Daoy (cell line): ENCODE measurements at regions not wholly inside any gene's neighbourhood (a gene's known extent, or its start where the extent isn't known, plus 50 kb on each side); places are given as distances from the start of the nearest gene placed in this dataset.

Source experiments
- DNase-seq: peaks from one replicate; pipeline ENCODE4 v3.0.0-alpha.2; 2015; ENCODE audit warnings: low read depth

DNA sequence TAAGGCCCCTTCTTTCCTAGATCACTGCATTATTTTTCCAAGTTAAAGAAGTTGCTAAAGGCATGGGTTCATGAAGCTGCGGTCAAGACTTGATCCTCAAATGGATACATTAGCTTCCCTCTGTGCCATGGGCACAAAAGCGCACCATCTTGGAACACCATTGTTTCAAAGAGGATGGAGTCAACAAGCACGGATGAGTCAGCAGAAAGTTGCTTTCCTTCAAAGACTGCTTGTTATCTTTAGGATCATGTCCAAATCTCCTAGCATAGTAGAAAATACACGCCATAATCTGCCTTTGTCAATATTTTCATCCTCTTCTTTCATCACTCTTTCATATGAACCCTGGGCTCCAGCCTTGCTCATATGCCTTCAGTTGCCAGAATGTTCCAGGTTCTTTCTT, 226.8 kb upstream of the GATB start:
- DNase-seq = no peak

DNA sequence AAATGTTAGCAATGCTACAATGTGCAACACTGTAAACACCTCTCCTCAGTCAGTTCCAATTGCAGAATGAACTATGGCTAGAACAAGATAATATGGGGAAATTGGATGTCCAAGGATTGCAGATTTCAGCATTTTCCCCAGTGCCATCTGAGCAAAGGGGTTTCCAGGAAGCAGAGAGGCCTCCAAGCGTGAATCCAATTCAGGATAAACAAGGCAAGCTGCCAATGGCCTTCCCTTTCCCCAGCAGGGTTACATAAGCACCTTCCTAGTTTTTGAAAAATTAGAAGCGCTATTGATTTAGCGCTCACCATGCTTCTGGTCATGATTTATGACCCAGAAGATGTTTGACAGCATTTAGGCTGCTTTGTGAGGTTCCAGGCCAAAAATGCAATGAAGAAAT, 223.0 kb upstream of the GATB start:
- no peak for DNase-seq

DNA sequence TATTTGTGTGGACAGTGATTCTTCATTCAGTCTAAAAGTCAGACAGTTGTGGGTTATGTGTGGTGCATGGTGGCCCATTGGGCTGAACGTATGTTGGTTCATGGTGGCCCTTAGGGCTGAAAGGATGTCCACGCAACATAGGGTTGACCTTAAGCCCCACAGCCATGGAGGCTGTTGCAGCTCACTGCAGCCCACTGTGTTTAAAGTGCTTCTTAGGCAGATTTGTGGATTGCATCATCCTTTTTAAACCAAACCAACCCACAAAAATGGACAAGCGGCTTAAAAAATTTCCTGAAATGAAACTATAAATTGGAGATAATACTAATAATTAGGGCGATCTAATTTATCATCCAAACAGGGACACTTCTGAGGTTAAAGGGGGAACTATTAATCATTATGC, 219.0 kb upstream of the GATB start:
- no peak for DNase-seq

DNA sequence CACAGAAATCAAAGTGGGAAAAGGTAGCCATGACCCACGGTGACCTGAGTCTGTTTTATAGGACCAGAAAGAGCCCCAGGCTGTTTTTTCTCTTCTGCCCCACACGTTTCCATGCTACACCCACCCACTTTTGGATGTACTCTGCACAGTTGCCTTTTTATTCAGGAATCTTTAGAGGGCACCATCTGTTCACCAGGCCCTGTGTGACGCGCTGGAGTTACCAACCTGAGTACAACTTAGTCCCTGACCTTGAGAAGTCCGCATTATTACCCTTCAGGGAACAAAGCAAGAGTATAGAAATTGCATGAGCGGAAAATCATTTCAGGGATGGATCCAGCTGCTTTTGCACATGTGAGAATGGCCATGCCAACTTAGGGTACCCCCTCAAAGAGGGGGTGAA, 207.8 kb upstream of the GATB start:
- DNase-seq = no peak

DNA sequence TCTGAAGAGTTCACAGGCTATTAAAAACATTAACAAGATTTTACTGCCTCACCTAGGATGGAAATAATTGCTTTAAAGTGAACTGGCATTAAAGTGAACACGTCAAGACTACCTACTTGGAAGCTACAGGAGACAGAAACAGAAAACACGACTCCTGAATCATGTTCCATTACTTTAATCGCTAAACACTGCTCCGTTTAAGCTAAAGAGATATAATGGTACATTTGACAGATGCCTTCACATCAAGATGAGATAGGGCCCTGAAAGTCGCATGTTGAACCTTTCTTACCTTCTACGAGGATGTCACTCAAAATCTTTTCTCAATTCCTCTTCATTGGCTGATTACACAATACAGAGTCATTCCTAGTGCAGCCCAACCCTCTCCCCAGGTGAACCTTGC, 206.3 kb upstream of the GATB start:
- no peak for DNase-seq

DNA sequence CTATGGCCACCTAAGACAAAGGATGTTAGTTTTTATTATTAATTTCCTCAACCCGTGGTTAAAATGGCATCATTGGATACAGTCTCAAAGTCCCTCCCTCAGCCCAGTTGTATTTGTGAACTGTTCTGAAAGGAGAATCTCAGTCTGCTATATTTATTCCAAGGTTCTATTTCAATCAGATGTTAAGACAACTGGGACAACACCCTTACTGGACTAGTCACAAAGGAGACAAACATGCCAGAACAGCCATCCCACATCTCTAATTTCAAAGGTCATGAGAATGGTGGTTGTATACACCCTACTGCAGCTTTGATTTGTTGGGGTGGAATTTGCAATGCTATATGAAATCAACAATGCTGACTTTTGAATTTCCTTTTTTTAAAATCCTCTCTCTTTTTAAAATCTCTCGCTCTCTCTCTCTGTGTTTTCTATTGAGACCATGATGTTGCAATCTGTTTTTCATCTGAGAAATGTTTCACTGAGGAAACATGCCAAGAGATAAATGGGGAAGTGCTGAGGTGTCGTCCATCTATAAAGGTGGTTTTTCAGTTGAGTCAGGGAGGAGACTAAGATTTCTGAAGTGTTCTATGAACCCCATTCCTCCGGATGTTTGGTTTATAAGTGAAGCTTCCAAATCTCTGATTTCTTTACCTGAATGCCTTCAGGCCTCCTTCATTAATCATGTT, 201.5 kb upstream of the GATB start:
- DNase-seq = no peak

DNA sequence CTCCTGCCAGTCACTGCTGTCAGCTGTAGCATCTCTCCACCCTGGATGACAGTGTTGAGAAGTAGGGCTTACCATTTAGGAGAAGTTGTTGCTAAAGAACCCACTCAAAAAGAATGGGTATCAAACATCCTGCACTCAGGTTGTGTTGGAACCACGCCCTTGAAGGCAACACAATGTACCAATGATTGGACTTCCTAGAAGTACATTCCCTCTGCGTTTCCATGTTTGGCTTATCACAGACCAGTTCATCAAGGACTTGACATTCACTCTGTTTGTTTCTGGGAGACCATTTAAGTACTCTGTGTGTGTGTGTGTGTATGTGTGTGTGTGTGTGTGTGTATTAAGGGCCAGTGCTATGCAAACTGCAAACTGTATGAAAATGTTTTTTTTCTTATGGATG, 200.6 kb upstream of the GATB start:
- DNase-seq = no peak

DNA sequence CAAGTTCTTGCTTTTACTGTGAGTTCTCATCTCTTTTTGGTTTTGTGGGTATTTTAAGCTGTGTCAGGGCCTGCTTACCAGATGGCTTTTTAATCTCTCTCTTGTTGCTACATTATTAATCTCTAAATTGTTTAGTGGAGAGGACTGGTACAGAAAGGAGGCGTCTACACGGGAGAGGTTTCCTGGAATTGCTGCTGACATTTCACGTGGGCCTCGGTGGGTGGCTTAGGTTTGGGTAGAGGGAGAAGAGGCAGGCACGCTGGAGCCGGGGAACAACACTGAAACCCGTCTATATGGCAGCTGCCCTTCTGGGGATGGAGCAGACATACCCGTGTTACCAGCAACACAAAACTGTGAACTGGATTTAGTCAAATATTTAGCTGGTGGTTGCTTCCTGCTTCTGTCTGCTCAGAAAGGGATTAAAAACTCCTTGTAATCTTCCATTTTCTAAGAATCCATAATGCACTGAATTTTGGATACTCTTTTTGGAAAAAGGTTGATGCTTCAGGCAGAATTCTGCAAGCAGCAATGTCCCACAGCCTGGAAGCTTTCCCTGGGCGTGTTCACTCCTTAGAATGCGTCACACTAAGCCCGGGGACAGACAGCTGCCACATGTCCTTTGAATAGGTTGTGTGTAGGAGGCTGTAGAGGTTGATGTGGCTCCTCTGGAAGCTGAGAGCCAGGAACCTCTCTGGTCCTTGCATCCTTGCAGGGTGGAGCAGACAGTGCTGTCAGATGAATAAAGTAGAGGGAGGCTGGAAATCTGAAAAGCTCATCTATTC, 199.8 kb upstream of the GATB start:
- no peak for DNase-seq

DNA sequence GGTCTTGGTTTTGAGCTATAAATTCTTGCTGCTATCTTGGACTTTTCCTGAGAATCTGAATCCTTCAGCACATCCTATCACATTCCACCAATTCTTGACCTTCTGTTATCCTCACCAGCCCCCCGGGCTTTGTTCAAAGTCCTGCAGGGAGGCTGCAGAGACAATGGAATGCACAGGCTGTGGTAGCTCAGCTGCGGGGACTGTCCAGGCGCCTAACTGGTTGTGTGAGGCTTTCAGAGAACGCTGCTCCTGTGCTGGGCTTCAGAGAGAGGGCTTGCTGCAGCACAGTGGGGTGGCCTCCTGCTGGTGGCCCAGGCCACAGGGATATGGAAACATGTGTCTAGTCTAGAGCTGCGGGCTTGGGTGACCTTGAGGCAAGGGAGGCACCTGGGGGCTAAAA, 196.3 kb upstream of the GATB start:
- no peak for DNase-seq

DNA sequence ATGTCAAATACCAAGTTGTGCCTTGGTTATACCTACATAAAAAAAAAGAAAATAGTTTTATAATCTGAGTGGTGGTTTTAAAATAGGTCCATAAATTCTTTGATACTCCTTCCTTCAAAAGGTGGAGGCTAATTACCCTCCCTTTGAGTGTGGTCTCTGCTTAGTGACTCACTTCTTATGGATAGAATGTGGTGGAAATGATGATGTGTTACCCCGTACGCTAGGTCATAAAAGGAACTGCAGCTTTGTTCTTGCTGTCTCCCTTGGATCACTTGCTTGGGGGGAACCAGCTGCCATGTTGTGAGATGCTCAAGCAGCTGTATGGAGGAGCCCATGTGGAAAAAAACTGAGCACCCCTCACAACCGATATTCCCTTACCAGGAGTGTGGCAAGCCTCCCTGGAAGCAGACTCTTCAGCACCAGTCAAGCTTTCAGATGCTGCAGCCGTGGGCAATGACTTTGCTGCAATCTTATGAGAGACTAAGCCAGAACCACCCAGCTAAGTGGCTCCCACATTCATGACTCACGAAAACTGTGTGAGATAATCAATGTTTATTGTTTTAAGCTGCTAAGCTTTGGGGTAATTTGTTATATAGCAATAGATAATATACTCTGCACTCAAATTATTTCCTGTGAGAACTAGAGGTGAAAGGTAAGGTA, 195.0 kb upstream of the GATB start:
- peak; percentile 77 for DNase-seq

DNA sequence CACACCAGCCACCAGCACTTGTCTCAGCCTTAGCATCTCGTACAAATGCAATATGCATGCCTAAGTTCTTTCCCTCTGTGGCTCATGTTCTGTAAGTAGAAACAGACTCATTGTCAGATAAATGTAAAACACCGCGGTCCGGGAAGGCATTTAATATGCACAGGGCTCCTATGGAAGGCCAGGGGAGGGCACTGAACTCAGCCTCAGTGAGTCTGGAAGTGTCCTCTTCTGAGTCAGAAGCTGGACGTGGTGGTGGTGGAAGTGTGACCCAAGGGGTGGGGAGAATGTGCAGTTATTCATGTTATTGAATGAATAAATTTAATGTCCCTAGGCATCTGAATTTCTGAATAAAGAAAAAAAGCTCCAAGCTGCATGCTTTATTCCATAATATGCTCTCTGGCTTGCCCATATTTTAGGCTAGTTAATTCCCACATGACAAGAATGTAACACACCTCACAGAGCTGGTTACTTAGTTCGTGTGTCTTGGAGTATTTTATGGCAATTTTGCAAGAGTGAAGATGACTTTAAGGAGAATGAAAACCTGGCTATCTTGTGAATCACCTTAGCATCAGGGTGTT, 193.1 kb upstream of the GATB start:
- DNase-seq = no peak

DNA sequence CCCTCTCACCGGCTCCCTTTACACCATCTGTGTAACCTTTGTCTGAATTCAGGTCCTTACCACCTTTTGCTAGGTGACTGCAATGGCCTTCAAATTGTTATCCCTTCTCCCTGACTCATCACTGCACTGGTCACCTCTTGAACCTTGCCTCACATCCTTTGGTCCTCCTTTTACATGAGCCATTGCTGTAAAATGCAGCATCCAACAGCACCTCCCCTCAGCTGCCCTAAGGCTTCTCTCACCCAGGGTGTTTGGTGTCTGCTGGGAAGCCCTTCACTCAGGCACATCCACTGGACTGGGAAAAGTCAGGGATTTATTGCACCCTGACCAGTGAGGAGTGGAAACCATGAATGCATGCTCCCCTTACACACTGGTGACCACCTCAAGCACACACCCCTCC, 192.5 kb upstream of the GATB start:
- DNase-seq = peak; percentile 12

DNA sequence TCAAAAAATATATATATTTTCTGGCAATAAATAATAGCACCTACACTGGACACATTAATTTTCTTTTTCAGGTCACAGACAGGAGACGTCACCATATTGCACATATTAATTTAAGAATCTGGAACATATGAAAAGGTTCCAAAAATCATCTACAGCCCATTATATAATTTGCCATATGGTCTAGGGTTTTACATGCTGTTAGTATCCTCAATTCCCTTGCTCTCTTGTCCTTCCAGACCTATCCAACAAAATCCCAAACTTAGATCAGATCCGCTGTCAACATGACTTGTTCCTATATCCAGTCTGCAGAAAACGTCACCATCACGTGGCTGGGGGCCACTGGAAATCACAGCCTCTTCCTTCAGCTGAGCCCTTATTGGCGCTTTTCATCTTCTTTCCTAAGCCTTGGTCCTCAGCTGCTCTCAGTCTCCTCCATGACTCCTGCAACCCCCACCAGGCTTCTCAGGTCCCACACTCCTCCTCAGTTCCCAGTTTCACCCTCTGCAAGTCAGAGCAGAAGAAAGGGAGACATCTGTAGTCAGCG, 192.0 kb upstream of the GATB start:
- no peak for DNase-seq

DNA sequence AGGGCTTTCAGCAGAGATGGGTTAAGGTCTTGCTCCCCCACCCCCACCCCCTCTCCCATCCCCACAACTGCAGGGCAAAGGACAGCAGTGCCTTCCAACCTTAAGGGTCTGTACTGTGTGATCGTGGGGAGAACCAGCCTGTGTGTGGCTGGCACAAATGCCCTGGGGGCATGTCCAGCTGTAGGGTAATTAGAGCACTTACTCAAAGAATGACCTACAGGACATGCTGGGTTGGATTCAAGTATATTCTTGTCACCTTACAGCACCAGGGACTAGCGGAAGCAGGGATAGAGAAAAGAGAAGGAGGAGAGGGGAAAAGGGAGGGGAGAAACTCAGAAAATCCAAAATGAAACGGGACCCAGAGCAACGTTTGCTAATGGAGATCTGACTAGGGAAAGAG, 191.3 kb upstream of the GATB start:
- DNase-seq = no peak

DNA sequence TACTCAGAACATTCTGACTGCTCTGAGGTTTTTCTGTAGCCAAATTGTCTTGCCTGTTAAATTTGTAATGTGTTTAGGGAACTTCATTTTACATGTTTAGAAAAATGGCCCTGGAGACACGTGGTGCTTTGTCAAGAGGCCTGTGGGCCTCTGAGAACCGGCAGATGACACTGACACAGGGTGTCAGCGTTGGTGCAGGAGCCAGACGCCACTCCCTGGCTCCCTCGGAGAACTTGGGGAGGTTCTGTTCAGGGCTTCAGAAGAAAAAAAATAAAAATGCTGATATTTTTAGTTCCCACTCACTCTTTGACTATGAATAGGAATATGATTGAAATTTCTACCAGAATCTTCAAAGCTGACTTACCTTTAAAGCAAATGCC, 190.9 kb upstream of the GATB start:
- DNase-seq = no peak

DNA sequence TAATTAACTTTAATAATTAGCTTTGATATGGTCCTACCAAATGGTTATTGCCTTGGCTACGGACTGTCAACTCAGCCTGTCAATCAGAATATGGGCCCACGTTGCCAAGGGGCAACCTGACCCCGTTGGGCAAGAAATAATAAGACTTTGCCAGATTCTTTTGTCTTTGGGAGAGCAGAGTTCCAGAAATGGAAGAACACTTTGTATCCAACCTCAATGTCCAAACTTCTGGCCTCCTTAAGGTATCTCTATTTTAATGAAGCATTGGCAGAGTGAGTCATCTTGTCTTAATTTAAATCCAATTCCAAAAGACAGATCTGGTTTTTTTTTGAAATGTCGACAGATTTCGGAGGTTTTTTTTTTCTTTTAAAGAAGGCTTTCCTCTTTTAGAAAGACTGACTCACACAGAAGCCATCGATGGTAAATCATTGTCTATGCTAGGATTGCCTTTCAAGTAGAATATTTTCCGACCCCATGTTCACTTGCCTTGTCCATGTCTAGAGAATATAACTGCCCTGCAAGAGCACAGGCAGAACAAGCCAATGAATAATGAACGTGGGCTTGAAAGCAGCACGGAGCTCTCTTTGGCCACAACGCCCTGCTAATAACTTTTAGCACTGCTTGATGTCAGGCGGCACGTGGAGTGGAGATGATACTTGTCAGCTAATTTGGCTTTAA, 190.3 kb upstream of the GATB start:
- no peak for DNase-seq

DNA sequence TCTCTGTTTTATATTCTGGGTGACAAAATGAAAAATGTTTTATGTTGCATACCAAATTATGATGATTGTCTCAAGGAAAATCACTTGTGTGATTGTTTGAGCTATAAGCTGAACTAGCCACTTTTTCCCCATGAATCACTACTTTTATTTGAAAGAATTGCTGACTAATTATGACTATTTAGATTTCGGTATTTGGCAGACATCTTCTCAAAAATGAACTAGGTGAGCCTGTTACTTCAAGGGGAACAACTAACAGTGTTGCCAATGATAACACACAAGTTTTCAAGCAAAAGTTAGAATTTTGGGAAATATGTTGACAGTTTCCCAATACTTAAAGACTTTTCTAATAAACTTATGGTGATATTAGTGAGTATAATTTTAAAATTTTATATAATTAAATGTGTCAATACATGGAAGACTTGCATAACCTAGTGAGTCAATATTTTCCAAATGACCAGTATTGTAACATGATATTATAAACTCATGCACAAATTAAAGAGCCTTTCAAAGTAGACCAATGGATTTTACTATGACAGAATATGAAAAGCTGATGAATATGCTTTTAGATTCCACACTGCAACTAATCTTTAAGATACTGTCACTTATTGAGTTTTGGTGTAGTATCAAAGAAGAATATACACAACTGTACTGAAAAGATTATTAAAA, 187.7 kb upstream of the GATB start:
- DNase-seq = no peak

DNA sequence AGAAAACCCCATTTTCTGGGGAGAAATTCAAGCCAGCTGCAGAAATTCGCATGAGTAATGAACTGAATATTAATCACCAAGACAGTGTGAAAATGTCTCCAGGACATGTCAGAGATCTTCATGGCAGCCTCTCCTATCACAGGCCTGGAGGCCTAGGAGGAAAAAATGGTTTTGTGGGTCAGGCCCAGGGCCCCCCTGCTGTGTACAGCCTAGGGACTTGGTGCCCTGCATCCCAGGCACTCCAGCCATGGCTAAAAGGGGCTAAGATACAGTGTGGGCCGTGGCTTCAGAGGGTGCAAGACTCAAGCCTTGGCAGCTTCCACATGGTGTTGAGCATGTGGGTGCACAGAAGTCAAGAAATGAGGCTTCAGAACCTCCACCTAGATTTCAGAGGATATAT, 185.9 kb upstream of the GATB start:
- no peak for DNase-seq

DNA sequence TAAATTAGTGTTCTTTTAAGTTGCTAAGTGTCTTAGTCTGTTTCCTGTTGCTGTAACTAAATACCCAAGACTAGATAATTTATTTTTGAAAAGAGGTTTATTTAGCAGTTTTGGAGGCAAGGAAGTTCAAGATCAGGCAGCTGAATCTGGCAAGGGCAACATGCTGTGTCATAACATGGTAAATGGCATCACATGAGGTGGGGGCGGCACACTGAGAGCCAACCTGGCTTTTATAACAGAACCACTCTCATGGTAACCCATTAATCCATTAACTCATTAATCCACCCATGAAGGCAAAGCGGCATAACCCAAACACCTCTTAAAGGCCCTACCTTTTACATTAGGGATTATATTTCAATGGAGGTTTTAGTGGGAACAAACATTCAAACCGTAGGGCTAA, 182.2 kb upstream of the GATB start:
- no peak for DNase-seq

DNA sequence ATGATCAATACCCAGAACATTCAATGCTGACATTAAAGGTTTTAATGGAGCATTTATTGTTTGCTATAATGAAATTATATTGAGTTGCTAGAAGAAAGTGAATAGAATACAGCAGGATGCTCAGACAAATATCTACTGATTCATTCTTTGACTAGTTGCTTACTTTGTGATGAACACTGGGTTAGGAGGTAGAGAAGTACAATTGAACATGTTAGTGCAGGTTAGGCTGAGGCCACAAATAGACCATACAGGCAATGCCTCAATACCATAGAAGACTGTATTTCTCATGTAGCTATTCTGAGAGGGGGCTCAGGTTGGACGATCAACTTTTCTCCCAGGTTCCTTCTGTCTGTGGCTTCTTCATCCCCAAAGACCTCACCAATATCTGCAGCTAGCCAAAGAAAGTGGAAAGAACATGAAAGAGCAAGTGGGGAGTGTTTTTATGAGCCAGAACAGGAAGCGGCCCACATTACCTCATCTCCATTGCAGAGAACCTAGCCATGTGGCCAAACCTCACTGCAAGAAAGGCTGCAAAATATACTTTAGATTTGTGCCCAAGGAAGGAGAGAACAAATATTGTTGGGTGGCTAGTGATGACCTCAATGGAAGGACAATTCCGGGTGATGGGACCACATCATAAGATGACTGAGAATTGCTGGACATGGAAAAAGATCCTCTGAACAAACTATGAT, 180.3 kb upstream of the GATB start:
- DNase-seq = no peak

DNA sequence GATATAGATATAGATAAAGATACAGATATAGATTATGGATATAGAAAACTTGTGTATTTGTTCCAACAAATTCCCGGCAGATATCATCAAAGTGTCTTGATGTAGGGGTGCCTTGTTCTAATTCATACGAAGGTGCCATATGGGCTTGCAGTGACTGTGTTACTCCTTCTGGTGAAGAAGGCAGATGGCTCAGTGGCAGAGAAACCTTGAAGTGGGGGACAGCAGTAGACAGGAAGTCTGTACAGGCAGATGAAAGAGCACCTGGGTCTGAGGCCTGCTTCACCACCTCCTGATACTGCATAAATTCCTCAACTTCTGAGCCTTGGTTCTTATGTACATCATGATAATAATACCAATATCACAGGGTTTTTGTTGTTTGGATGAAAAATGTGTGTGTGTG, 179.5 kb upstream of the GATB start:
- DNase-seq = no peak
